Endodermal cell (in vitro differentiated cells): ENCODE measurements at regions not wholly inside any gene's neighbourhood (a gene's known extent, or its start where the extent isn't known, plus 50 kb on each side); places are given as distances from the start of the nearest gene placed in this dataset.
A peak's percentile ranks its signal among the peaks of the same experiment; 100 is the strongest.
"Not testable (repeated sequence)": the region's sequence is repeated elsewhere in the genome, so short reads cannot be mapped to it uniquely, and the experiment has no call there.

Experiments
- DNase-seq: peaks from one replicate; pipeline ENCODE4 v3.0.0-alpha.2; 2017
- H3K27ac ChIP-seq: 2 replicates; pipeline ENCODE4 v1.5.1; 2013; ENCODE audit warnings: mild to moderate bottlenecking, low read depth, low read length, moderate library complexity
- H3K27me3 ChIP-seq: 2 replicates; pipeline ENCODE4 v1.6.1; 2013; ENCODE audit warnings: mild to moderate bottlenecking, low read length, moderate library complexity; ENCODE audit not compliant: insufficient read depth, control insufficient read depth, poor library complexity, severe bottlenecking
- H3K36me3 ChIP-seq: 2 replicates; pipeline ENCODE4 v1.7.0; 2013; ENCODE audit warnings: mild to moderate bottlenecking, low read length, moderate library complexity; ENCODE audit not compliant: control insufficient read depth, insufficient read depth
- H3K4me1 ChIP-seq: one replicate; pipeline ENCODE4 v1.7.0; 2013; ENCODE audit warnings: low read length; ENCODE audit not compliant: control insufficient read depth, insufficient read depth
- H3K4me3 ChIP-seq: 2 replicates; pipeline ENCODE4 v1.5.1; 2013; ENCODE audit warnings: mild to moderate bottlenecking, low read length, moderate library complexity
- H3K9ac ChIP-seq: 2 replicates; pipeline ENCODE4 v1.6.1; 2013; ENCODE audit warnings: mild to moderate bottlenecking, low read length, moderate library complexity; ENCODE audit not compliant: poor library complexity, severe bottlenecking; ENCODE audit errors: extremely low read depth
- H3K9me3 ChIP-seq: 2 replicates; pipeline ENCODE4 v1.6.1; 2013; ENCODE audit warnings: mild to moderate bottlenecking, low read length, moderate library complexity; ENCODE audit not compliant: control insufficient read depth
- H3K27ac Mint-ChIP-seq: 2 replicates; pipeline ENCODE4 v1.8.0; 2020; ENCODE audit warnings: mixed read lengths
- H3K27me3 Mint-ChIP-seq: 2 replicates; pipeline ENCODE4 v1.8.0; 2021; ENCODE audit warnings: mild to moderate bottlenecking, mixed read lengths; ENCODE audit not compliant: insufficient read depth
- H3K36me3 Mint-ChIP-seq: 2 replicates; pipeline ENCODE4 v1.8.0; 2020; ENCODE audit warnings: low read depth, mixed read lengths
- H3K4me1 Mint-ChIP-seq: 2 replicates; pipeline ENCODE4 v1.8.0; 2020; ENCODE audit warnings: mixed read lengths
- H3K4me3 Mint-ChIP-seq: 2 replicates; pipeline ENCODE4 v1.8.0; 2020; ENCODE audit warnings: mild to moderate bottlenecking, moderate library complexity, mixed read lengths
- H3K9me3 Mint-ChIP-seq: 2 replicates; pipeline ENCODE4 v1.8.0; 2020; ENCODE audit warnings: mild to moderate bottlenecking, mixed read lengths
- CTCF ChIP-seq: fragments of 200-600 bp; sonication (generic); conservative IDR thresholded peaks from 2 replicates; pipeline ENCODE4 v1.5.0; 2021; ENCODE audit warnings: antibody characterized with exemption, mild to moderate bottlenecking
- whole genome bisulfite sequencing, 2 experiments: methylation state at CpG; one replicate each; pipeline versions ENCODE4 v1.1.5 to v1.1.7; 2013; ENCODE audit warnings: missing lambda C conversion rate in 2 of 2, mixed read lengths in 1 of 2; ENCODE audit not compliant: insufficient coverage in 1 of 2, insufficient read length in 1 of 2; 5-methylcytosine and 5-hydroxymethylcytosine counted together

- H3K4me3 Mint-ChIP-seq: no peak overlapping the region
- H3K36me3 Mint-ChIP-seq: no peaks in the 10 kb centered on the region
- DNase-seq: no peak
- no peaks in the 10 kb centered on the region for H3K27me3 Mint-ChIP-seq
- H3K9me3 Mint-ChIP-seq: peaks cover 3% of the 10 kb centered on the region
- Histone ChIP-seq H3K36me3 (no peaks in the 10 kb centered on the region), H3K9me3 (no peaks in the 10 kb centered on the region), H3K27me3 (no peaks in the 10 kb centered on the region), H3K9ac (no peak overlapping the region), H3K4me3 (no peak overlapping the region), H3K27ac (no peak overlapping the region), H3K4me1 (peaks cover 9% of the 10 kb centered on the region)
- WGBS, 2 experiments: 100% methylated on average over 2 of the region's 2 CpGs; no CpG with 5 or more reads in 1 of the 2 experiments
- peaks cover 40% of the 10 kb centered on the region for H3K4me1 Mint-ChIP-seq
- no peak overlapping the region for H3K27ac Mint-ChIP-seq
- no peak for TF ChIP-seq CTCF
These were observed 76.4 kb downstream of the PHAX start for GRCh38 chr5:126677121-126677520.

- Mint-ChIP-seq H3K27me3 (no peaks in the 10 kb centered on the region), H3K4me3 (peak overlapping the region; percentile 30)
These were observed 79.6 kb downstream of the PHAX start for GRCh38 chr5:126680191-126680817.

GRCh38 chr5:126681314-126681713, 80.6 kb downstream of the PHAX start:
- H3K36me3 Mint-ChIP-seq, H3K27me3 Mint-ChIP-seq, H3K36me3 ChIP-seq, H3K9ac ChIP-seq, DNase-seq, H3K9me3 Mint-ChIP-seq, H3K4me3 ChIP-seq, H3K27ac ChIP-seq, H3K27ac Mint-ChIP-seq, H3K4me3 Mint-ChIP-seq, H3K9me3 ChIP-seq, H3K4me1 ChIP-seq, H3K27me3 ChIP-seq: not testable (repeated sequence)
- WGBS, 2 experiments: 94 to 100% methylated on average over 2 to 9 of the region's 9 CpGs
- peaks cover 21% of the 10 kb centered on the region for H3K4me1 Mint-ChIP-seq

More at GRCh38 chr5:126680191-126680817, 79.6 kb downstream of the PHAX start:
- no peak overlapping the region for H3K9ac ChIP-seq
- WGBS, 2 experiments: 36 to 80% methylated on average over 2 to 4 of the region's 4 CpGs
- no peaks in the 10 kb centered on the region for H3K27me3 ChIP-seq
- H3K9me3 ChIP-seq: no peaks in the 10 kb centered on the region
- DNase-seq: peak; percentile 91
- Mint-ChIP-seq H3K27ac (peak overlapping the region; percentile 86), H3K9me3 (no peaks in the 10 kb centered on the region), H3K4me1 (peaks cover 26% of the 10 kb centered on the region), H3K36me3 (no peaks in the 10 kb centered on the region)
- TF ChIP-seq CTCF: no peak
- H3K4me1 ChIP-seq: peaks cover 9% of the 10 kb centered on the region
- H3K36me3 ChIP-seq: no peaks in the 10 kb centered on the region
- no peak overlapping the region for H3K4me3 ChIP-seq
- no peak overlapping the region for H3K27ac ChIP-seq

- H3K36me3 ChIP-seq: no peaks in the 10 kb centered on the region
- H3K9ac ChIP-seq: no peak overlapping the region
- H3K27ac ChIP-seq: no peak overlapping the region
- Mint-ChIP-seq H3K27me3 (no peaks in the 10 kb centered on the region), H3K36me3 (no peaks in the 10 kb centered on the region), H3K9me3 (no peaks in the 10 kb centered on the region), H3K4me3 (no peak overlapping the region), H3K27ac (no peak overlapping the region), H3K4me1 (peaks cover 21% of the 10 kb centered on the region)
- WGBS, 2 experiments: 94 to 96% methylated on average over 6 of the region's 6 CpGs
- H3K4me1 ChIP-seq: peaks cover 9% of the 10 kb centered on the region
- no peaks in the 10 kb centered on the region for H3K9me3 ChIP-seq
- no peak for DNase-seq
- no peak overlapping the region for H3K4me3 ChIP-seq
- H3K27me3 ChIP-seq: no peaks in the 10 kb centered on the region
- TF ChIP-seq CTCF: no peak
These were observed 81.2 kb downstream of the PHAX start for GRCh38 chr5:126681970-126682369.
